Ascending aorta (tissue), 2 donors: ENCODE measurements at regions not wholly inside any gene's neighbourhood (a gene's known extent, or its start where the extent isn't known, plus 50 kb on each side); places are given as distances from the start of the nearest gene placed in this dataset.

ENCODE experiments used
- DNase-seq, 2 donors: peaks; one replicate each; pipeline ENCODE4 v3.0.0-alpha.2; 2019; ENCODE audit warnings: low spot score in 2 of 2
- H3K27ac ChIP-seq, 2 donors: fragments of 200-600 bp; sonication (generic); one replicate each; pipeline ENCODE4 v1.5.1; 2016 to 2017; ENCODE audit warnings: mild to moderate bottlenecking in 1 of 2
- H3K27me3 ChIP-seq: fragments of 200-600 bp; sonication (generic); one replicate; pipeline ENCODE4 v1.5.1; 2017
- H3K36me3 ChIP-seq, 2 donors: fragments of 200-600 bp; sonication (generic); one replicate each; pipeline ENCODE4 v1.5.1; 2016
- H3K4me1 ChIP-seq, 2 donors: fragments of 200-600 bp; sonication (generic); one replicate each; pipeline ENCODE4 v1.5.1; 2016 to 2017; ENCODE audit warnings: mild to moderate bottlenecking in 1 of 2
- H3K4me3 ChIP-seq, 2 donors: fragments of 200-600 bp; sonication (generic); one replicate each; pipeline ENCODE4 v1.5.1; 2016 to 2017; ENCODE audit warnings: mild to moderate bottlenecking in 1 of 2
- H3K9me3 ChIP-seq, 2 donors: fragments of 200-600 bp; sonication (generic); one replicate each; pipeline ENCODE4 v1.5.1; 2016
- CTCF ChIP-seq, 3 experiments: fragments of 200-600 bp in 2 of 3; fragments of 450-650 bp in 1 of 3; sonication (generic) in 2 of 3; IDR thresholded peaks; one replicate each; pipeline ENCODE4 v1.5.1; 2016 to 2019; ENCODE audit warnings: antibody characterized with exemption in 3 of 3, mild to moderate bottlenecking in 1 of 3, moderate library complexity in 1 of 3
- intact Hi-C: fragments of 100-400 bp; cut with DNase I; formaldehyde crosslinking; loops from one replicate; pipeline ENCODE4 v1.15.1; 2023

- no peak for TF ChIP-seq CTCF (IDR thresholded peaks at IDR 0.05)
- peak in 1 of 2 donors; percentile 49 for DNase-seq
Observed at GRCh38 chr10:128568990-128569945, 443.0 kb upstream of the MKI67 start.

GRCh38 chr10:128570319-128570995 is 444.2 kb upstream of the MKI67 start:
- H3K36me3 ChIP-seq, result no peaks in the 10 kb centered on the region
- H3K9me3 ChIP-seq, result no peaks in the 10 kb centered on the region
- peak in 1 of 2 donors; percentile 56 for DNase-seq
- no peaks in the 10 kb centered on the region for H3K4me1 ChIP-seq
- intact Hi-C loops, result no loop called here
- no peak overlapping the region for H3K4me3 ChIP-seq
- H3K27ac ChIP-seq, result no peak overlapping the region
- H3K27me3 ChIP-seq, result no peaks in the 10 kb centered on the region
- no peak for TF ChIP-seq CTCF (IDR thresholded peaks at IDR 0.05)

More at GRCh38 chr10:128568990-128569945, 443.0 kb upstream of the MKI67 start:
- H3K9me3 ChIP-seq, result no peaks in the 10 kb centered on the region
- no peak overlapping the region for H3K27ac ChIP-seq
- no peaks in the 10 kb centered on the region for H3K27me3 ChIP-seq
- intact Hi-C loops, result no loop called here
- no peak overlapping the region for H3K4me3 ChIP-seq
- H3K4me1 ChIP-seq, result no peaks in the 10 kb centered on the region
- H3K36me3 ChIP-seq, result no peaks in the 10 kb centered on the region

- Histone ChIP-seq H3K9me3 (no peaks in the 10 kb centered on the region), H3K27ac (no peak overlapping the region), H3K4me1 (no peaks in the 10 kb centered on the region), H3K36me3 (no peaks in the 10 kb centered on the region), H3K4me3 (no peak overlapping the region), H3K27me3 (no peaks in the 10 kb centered on the region)
- intact Hi-C loops, result no loop called here
- TF ChIP-seq CTCF (IDR thresholded peaks at IDR 0.05), result no peak
- peak in 1 of 2 donors; percentile 18 for DNase-seq
Observed at GRCh38 chr10:128571071-128571470, 444.8 kb upstream of the MKI67 start.

- intact Hi-C loops, result no loop called here
- H3K4me1 ChIP-seq, result no peaks in the 10 kb centered on the region
- no peaks in the 10 kb centered on the region for H3K27me3 ChIP-seq
- TF ChIP-seq CTCF (IDR thresholded peaks at IDR 0.05), result no peak
- no peak overlapping the region for H3K4me3 ChIP-seq
- H3K36me3 ChIP-seq, result no peaks in the 10 kb centered on the region
- peak in 1 of 2 donors; percentile 16 for DNase-seq
- H3K9me3 ChIP-seq, result no peaks in the 10 kb centered on the region
- no peak overlapping the region for H3K27ac ChIP-seq
Observed at GRCh38 chr10:128571745-128572144, 445.5 kb upstream of the MKI67 start.

GRCh38 chr10:128572696-128573095 is 446.5 kb upstream of the MKI67 start:
- Histone ChIP-seq H3K27me3 (no peaks in the 10 kb centered on the region), H3K27ac (no peak overlapping the region), H3K4me3 (no peak overlapping the region), H3K9me3 (no peaks in the 10 kb centered on the region), H3K36me3 (no peaks in the 10 kb centered on the region), H3K4me1 (no peaks in the 10 kb centered on the region)
- peak in 1 of 2 donors; percentile 34 for DNase-seq
- intact Hi-C loops, result no loop called here
- no peak for TF ChIP-seq CTCF (IDR thresholded peaks at IDR 0.05)
